Lower lobe of right lung (tissue), 2 donors: ENCODE measurements at regions not wholly inside any gene's neighbourhood (a gene's known extent, or its start where the extent isn't known, plus 50 kb on each side); places are given as distances from the start of the nearest gene placed in this dataset.

Experiments used
- ATAC-seq, 2 donors: fragments of 200-7000 bp; cut with Tn5 transposase; one replicate each; pipeline ENCODE4 v1.9.1; 2020 to 2022; ENCODE audit warnings: mild to moderate bottlenecking in 2 of 2, moderate library complexity in 2 of 2
- DNase-seq: peaks from one replicate; pipeline ENCODE4 v3.0.0-alpha.2; 2020
- H3K27ac ChIP-seq: fragments of 200-600 bp; one replicate; pipeline ENCODE4 v1.8.0; 2022
- H3K27me3 ChIP-seq: fragments of 200-600 bp; one replicate; pipeline ENCODE4 v1.8.0; 2022; ENCODE audit warnings: low read depth
- H3K36me3 ChIP-seq: fragments of 200-600 bp; one replicate; pipeline ENCODE4 v1.8.0; 2022; ENCODE audit warnings: mild to moderate bottlenecking
- H3K4me1 ChIP-seq: fragments of 200-600 bp; one replicate; pipeline ENCODE4 v1.8.0; 2022
- H3K4me3 ChIP-seq: fragments of 200-600 bp; one replicate; pipeline ENCODE4 v1.8.0; 2022; ENCODE audit warnings: mild to moderate bottlenecking
- H3K9me3 ChIP-seq: fragments of 200-600 bp; one replicate; pipeline ENCODE4 v1.8.0; 2022
- intact Hi-C: fragments of 100-400 bp; cut with DNase I; formaldehyde crosslinking; loops from one replicate; pipeline ENCODE4 v1.11.0; 2022
- TF ChIP-seq, protein P1 (sequence below): fragments of 200-600 bp; IDR thresholded peaks from one replicate; pipeline ENCODE4 v1.8.0; 2022; ENCODE audit warnings: antibody characterized with exemption, mild to moderate bottlenecking
- donor health status: DM: no; HTN: yes; CAD: no; lungs with severe emphysema.

DNA sequence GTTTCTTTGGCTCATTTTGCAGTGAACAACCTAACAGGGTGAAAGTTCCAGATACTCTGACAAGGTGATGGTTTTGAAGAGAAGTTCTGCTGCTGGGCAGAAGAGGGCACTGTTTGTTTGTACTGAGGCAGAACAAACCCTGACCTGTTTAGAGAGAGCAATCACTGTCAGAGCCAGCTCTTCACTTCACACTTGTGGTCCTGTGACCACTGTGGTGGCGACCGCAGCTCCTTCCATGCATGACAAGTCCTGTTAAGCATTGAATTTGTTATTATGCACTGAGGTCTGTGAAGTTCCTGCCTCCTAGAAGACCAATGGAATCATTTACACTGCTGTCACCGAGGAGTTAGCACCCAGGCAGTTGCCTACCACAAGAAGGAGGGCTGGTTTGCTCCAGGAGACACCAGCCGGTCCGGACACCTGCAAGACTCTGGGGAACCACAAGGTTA lies 86.6 kb downstream of the ZNF330 start:
- intact Hi-C loops, result no loop called here
- Histone ChIP-seq H3K36me3 (no peaks in the 10 kb centered on the region), H3K27me3 (no peaks in the 10 kb centered on the region), H3K4me1 (no peaks in the 10 kb centered on the region), H3K9me3 (no peaks in the 10 kb centered on the region), H3K27ac (no peak overlapping the region), H3K4me3 (no peak overlapping the region)
- peak; percentile 85 to 90 for ATAC-seq
- peak; percentile 65 for DNase-seq
- TF ChIP-seq, protein P1, sequence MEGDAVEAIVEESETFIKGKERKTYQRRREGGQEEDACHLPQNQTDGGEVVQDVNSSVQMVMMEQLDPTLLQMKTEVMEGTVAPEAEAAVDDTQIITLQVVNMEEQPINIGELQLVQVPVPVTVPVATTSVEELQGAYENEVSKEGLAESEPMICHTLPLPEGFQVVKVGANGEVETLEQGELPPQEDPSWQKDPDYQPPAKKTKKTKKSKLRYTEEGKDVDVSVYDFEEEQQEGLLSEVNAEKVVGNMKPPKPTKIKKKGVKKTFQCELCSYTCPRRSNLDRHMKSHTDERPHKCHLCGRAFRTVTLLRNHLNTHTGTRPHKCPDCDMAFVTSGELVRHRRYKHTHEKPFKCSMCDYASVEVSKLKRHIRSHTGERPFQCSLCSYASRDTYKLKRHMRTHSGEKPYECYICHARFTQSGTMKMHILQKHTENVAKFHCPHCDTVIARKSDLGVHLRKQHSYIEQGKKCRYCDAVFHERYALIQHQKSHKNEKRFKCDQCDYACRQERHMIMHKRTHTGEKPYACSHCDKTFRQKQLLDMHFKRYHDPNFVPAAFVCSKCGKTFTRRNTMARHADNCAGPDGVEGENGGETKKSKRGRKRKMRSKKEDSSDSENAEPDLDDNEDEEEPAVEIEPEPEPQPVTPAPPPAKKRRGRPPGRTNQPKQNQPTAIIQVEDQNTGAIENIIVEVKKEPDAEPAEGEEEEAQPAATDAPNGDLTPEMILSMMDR, result peak; percentile 75

DNA sequence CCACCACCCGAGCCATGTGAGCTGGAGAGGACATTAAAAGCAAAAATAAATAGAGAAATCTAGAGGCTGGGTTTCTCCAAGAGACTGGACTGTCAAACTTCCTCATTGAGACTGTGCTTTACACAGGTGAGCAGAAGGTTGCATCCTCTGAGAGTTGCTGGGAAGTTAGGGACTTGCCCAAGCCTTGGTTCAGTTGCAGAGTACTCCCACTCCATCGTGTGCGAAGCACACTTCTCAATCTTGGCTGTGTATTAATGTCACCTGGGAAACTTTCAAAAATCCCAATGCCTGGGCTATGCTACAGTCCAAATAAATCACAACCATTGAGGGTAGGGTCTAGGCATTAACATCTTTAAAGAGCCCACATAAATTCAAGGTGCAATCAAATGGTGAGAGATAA lies 89.2 kb downstream of the ZNF330 start:
- H3K4me3 ChIP-seq, result no peak overlapping the region

GRCh38 chr4:141311246-141312204 lies 90.8 kb downstream of the ZNF330 start:
- DNase-seq (no peak), ATAC-seq (peak; percentile 57 to 64)
- no peaks in the 10 kb centered on the region for H3K4me1 ChIP-seq
- H3K27me3 ChIP-seq, result no peaks in the 10 kb centered on the region
- TF ChIP-seq, protein P1, result no peak
- intact Hi-C loops, result no loop called here
- H3K27ac ChIP-seq, result no peak overlapping the region
- H3K4me3 ChIP-seq, result no peak overlapping the region
- no peaks in the 10 kb centered on the region for H3K9me3 ChIP-seq
- H3K36me3 ChIP-seq, result no peaks in the 10 kb centered on the region

More for the DNA sequence above, 89.2 kb downstream of the ZNF330 start:
- H3K36me3 ChIP-seq, result no peaks in the 10 kb centered on the region
- no peaks in the 10 kb centered on the region for H3K27me3 ChIP-seq
- DNase-seq (no peak), ATAC-seq (no peak)
- no peaks in the 10 kb centered on the region for H3K4me1 ChIP-seq
- no peaks in the 10 kb centered on the region for H3K9me3 ChIP-seq
- TF ChIP-seq, protein P1, result no peak
- H3K27ac ChIP-seq, result no peak overlapping the region
- intact Hi-C loops, result no loop called here

DNA sequence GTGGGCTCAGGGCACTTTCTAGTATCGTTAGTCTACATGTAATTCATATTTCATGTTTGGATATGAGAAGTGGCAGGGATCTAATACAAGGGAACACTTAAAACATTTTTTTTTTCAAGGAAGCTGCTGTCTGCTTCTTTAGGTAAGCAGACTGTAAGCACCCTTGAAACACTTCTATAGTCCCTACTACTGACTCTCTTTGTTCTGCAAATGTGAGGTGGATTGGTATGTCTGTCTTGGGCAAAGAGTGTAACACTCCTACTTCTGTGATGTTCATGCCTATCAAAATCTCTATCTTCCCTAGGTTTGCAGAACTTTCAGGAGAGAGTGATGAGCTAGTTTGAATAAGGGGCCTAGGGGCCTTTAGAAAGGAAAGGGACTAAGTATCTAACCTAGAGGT lies 93.9 kb downstream of the ZNF330 start:
- Histone ChIP-seq H3K9me3 (no peaks in the 10 kb centered on the region), H3K4me1 (no peaks in the 10 kb centered on the region), H3K4me3 (no peak overlapping the region), H3K27ac (no peak overlapping the region), H3K36me3 (no peaks in the 10 kb centered on the region), H3K27me3 (no peaks in the 10 kb centered on the region)
- TF ChIP-seq, protein P1, result no peak
- no peak for ATAC-seq
- DNase-seq, result no peak
- intact Hi-C loops, result no loop called here

DNA sequence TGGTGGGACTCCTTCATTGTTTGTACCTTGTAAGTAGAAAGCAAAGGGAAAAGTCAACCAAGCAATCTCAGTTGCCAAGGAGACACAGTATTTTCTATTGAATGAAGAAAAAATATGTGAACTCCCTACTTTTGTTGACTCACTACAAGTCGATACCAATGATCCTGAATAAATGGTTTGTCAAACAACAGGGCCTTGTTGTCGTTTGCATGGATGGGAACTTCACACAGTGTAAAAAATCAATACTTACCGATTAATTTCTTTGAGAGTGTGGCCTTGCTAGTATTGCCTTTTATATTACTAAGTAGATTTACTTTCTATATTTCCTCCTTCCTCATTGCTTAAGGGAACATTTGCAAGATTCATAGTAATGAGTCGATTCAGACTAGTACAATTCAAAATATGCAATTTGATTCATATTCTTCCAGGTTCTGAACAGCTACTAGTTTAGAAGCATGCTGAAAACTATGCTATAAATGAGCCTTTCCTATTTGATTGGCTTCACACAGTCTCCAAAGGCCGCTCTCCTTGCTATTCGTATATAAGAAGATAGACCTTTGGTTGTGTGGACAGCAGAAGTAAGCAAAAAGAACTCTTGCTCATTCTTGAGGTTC lies 108.0 kb downstream of the ZNF330 start:
- no peaks in the 10 kb centered on the region for H3K36me3 ChIP-seq
- no peaks in the 10 kb centered on the region for H3K4me1 ChIP-seq
- no peak overlapping the region for H3K4me3 ChIP-seq
- peak overlapping the region; percentile 13 for H3K27ac ChIP-seq
- intact Hi-C loops, result no loop called here
- ATAC-seq (no peak), DNase-seq (no peak)
- peaks cover 5% of the 10 kb centered on the region for H3K27me3 ChIP-seq
- H3K9me3 ChIP-seq, result no peaks in the 10 kb centered on the region
- TF ChIP-seq, protein P1, result no peak
